GM18870 (cell line): ENCODE measurements at regions not wholly inside any gene's neighbourhood (a gene's known extent, or its start where the extent isn't known, plus 50 kb on each side); places are given as distances from the start of the nearest gene placed in this dataset.
"Not testable (repeated sequence)": the region's sequence is repeated elsewhere in the genome, so short reads cannot be mapped to it uniquely, and the experiment has no call there.

ENCODE experiments used
- ATAC-seq: cut with Tn5 transposase; IDR thresholded peaks from one replicate; pipeline ENCODE4 v1.9.1; 2021; ENCODE audit warnings: moderate library complexity; ENCODE audit not compliant: unreplicated experiment

DNA sequence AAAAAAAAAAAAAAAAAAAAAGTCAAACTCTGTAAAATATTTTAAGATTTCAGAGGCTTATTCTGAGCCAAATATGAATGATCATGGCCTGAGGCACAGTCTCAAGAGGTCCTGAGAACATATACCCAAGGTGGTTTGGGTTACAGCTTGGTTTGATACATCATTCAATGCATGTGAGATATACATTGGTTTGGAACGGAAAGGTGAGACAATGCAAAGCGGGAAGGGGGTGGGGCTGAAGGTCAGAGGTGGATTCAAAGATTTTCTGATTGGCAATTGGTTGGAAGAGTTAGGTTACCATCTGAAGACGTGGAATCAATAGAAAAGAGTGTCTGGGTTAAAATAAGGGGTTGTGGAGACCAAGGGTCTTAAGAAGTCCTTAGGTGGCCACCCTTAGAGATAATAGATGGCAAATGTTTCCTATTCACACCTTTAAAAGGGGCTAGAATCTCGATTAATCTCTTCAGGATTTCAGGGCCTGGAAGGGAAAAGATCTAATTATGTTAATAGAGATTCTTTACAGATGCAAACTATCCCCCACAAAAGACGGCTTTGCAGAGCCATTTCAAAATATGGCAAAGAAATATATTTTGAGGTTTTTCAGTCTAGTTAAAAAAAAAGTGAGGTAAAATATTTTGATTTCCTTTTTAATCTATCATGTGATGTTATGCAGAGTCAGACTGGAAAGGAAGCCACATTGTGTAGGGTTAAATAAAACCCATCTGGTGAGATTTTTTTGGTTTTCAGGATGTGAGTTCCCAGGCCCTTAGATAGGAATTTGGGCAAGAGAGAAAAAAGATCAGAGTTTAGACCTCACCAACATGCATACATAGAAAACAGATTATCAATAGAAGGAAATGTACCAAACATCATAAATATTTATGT, 173.8 kb upstream of the CNOT2 start:
- ATAC-seq, result no peak

DNA sequence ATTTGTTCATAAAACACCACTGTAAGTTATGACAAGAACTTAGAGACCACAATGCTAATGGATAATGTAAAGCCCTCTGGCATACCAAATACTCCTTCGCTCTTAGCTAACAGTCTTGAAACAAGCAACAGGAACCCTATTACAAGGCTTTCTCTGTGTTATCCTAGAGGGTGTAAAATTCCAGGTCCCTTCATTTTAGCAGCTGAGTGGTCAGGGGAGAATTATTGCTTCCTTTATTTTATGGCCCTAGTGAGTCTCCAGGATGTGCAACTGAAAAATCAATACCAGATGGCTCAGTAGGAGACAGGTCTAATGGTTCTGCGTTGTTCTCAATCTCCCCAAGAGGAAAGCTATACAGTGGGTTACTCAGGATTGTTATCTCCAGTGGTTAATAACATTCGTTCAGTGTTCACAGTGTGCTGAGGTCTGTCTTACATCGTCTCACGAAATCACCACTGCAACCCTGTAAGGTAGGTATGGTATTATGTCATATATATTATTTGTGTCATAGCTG, 172.7 kb upstream of the CNOT2 start:
- no peak for ATAC-seq

DNA sequence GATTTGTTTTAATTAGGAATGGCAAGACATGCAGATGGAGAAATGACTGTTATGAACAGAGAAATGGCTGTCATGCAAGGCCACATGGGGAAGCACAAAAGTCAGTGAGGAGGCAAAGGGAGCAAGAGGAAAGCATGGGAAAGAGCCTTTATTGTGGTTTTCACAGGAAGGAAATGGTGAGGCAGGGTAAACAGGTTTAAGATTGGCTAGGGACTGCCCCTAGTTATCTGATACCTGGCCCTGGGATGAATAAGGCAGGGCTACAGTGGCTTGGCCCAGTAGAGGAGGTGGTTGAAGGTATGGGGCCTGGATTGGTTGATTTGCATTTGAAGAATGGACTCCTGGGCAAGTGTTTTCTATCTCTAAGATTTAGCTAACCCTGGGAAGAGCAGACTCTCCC, 168.7 kb upstream of the CNOT2 start:
- ATAC-seq, result no peak

DNA sequence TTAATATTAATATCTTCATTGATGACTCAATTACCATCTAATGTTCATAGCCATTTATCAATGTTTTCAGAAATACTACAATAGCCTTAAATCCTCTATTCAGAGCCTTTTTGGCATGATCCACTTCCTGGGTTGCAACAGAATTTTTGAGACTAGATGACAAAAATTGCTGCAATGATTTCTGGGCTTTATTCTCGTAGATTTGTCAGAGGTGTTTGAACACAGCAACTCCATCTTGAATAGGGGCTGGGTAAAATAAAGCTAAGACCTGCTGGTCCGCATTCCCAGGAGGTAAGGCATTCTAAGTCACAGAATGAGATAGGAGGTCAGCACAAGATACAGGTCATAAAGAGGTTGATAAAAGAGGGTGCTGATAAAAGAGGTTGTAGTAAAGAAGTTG, 165.8 kb upstream of the CNOT2 start:
- no peak for ATAC-seq

DNA sequence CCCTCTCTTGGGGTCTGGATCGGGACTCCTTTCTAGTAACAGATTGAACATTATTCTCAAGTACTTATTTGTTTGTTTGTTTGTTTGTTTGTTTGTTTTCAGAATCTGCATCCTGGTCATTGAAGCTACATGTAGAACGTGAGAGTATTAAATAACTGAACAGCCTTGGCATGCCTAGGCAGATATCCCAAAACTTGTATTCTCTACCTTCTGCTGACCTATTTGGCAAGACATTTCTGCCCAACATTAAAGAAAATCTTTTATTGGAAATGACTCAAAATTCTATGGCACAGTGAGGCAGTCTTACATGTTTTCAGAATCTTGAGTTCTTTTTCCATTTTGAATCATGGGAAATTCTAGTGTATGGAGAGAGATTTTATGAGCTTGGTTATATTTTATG, 165.1 kb upstream of the CNOT2 start:
- ATAC-seq, result no peak

DNA sequence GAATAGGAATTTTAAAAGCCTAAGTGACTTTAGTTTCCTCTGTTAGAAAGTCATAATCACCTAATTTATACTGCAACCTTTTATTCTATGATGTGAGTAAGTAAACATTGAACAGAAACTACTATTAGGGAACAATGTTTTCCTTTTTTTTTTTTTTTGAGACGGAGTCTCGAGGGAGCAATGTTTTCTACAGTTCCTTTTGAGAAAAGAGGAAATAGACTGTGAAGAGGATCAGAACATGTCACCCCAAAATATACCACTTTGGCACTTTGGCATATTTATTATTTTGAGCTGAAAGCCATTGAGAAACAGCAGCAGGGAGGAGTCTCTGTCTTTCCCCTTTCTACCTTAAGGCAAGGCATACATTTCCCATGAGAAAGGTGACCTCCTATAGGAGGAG, 162.7 kb upstream of the CNOT2 start:
- no peak for ATAC-seq

DNA sequence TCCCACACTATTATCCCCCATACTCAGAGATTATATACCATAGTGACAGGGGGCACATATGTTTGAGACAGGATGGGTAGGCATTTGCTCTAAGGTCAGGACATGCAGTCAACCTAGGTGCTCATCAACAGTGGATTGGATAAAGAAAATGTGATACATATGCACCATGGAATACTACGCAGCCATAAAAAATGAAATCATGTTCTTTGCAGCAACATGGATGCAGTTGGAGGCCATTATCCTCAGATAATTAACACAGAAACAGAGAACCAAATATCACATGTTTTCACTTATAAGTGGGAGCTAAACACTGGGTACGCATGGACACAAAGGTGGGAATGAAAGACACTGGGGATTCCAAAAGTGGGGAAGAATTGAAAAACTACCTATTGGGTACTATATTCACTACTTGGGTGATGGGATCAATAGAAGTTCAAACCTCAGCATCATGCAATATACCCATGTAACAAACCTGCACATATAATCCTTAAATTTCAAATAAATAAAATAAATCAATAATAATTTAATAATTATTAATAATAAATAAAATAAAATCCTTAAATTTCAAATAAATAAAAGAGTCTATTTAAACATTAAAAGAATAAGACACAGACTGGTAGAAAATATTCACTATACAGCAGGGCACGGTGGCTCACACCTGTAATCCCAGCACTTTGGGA, 160.1 kb upstream of the CNOT2 start:
- ATAC-seq, result no peak

DNA sequence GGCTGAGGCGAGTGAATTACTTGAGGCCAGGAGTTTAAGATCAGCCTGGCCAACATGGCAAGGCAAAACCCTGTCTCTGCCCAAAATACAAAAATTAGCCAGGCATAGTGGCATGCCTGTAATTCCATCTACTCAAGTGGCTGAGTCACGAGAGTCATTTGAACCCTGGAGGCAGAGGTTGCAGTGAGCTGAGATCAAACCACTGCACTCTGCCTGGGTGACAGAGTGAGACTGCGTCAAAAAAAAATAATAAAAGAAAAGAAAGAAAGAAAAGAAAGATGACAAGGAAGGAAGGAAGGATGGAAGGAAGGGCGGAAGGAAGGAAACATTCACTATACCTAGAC, 159.6 kb upstream of the CNOT2 start:
- no peak for ATAC-seq

DNA sequence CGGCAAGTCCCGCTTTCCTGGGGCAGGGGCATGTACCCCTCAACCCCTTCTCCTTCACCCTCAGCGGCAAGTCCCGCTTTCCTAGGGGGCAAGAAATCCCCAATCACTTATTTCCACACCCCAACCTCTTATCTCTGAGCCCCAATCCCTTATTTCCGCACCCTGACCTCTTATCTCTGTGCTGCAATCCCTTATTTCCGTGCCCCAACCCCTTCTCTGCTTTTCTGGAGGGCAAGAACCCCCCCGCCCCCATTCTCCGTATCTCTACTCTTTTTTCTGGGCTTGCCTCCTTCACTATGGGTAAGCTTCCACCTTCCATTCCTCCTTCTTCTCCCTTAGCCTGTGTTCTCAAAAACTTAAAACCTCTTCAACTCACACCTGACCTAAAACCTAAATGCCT, 156.9 kb upstream of the CNOT2 start:
- not testable (repeated sequence) for ATAC-seq

DNA sequence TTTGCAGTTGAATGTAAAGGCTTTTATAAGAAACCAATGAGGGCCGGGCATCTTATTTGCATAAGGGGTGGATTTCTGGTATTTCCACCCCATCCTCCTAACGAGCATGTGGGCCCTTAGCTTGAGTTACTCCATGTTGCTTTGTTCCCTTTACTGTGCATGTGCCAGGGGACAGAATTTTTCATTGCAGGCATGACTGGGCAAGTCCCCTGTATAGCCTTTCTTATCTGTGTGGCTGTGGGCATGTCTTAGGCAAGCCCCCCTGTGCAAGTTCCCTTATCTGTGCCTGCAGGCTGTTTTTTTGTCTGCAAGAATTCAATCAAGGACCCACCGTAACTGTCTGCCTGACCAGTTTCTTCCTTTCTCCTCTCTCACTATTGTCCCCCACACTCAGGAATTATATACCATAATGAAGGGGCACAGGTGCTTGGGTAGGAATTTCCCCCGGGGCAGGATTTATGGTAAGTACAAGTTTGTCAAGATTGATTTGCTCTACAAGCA, 152.2 kb upstream of the CNOT2 start:
- ATAC-seq, result no peak

DNA sequence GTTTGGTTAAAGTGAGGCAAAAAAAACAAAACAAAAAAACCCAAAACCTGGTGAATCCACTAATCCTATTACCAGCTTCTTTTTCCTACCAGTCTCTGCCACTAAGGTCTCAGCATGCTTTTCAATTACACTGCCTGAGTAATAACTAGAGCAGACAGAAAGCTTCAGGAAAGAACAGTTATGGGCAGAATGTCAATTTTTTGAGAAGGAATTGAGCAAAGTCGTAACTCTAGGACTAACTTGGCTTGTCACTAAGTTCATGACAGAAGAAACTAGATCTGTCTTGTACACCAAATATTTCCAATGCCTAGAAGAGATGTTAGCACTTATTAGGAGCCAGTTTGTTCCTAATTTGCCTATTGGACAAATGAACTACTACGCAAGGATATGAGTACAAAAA, 148.8 kb upstream of the CNOT2 start:
- ATAC-seq, result no peak

DNA sequence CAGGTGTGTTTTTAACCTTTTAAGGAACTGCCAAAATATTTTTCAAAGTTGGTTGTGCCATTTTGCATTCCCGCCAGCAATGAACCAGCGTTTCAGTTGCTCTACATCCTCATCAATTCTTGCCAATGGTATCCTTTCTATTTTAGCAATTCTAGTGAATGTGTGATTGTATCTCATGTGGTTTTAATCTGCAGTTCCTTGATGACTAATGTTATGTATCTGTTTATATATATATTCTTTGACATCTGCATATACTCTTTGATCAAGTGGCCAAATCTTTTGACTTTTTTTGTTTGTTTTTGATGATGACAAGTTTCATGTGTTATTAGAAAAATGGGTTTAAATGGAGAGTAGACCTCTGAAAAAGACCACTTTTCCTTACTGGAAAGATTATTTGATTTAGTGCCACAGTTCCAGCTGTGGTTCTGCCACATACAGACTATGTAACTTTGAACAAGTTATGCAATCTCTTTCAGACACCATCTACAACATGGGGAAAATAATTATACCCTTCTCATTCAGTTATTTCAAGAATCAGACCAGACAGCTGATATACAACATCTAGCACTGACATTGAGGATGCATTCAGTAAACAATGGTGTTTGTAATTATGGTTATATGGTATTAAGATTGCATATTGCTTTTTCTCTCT, 146.3 kb upstream of the CNOT2 start:
- no peak for ATAC-seq

DNA sequence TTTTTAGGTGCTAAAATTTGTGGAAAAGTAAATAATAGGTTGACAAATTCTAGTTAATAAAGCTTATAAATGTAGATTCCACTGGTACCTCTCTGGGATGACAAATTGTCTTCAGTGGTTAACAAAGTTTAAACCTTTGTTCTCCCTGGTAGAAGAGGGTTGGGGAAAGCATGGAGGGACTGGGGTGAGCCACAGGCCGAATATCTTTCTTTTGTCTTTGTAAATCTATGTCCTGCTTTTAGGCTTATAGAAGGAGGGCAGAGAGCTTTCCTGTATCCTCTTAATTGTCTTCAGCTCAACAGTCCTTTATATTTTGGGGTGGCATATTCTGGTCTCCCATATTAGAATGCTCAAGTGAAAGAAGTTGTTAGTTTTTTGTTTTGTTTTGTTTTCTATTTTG, 142.2 kb upstream of the CNOT2 start:
- no peak for ATAC-seq

DNA sequence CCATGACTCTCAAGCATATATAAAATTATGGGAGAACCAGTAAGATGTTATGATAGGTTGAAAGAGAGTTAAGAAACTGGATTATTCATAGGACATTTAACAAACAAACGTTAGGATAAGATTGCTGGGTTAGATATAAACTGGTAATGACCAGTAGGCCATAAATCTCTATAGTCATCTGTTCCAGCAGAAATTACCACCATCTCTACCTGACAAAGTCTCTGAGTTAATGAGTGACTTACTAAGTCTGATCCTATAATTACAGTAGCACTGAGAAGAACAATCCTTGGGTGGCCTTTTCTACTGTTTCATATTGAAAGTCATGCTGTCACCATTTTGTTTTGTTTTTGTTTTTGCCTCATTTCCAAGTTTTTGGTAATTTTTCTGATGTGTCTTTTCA, 136.9 kb upstream of the CNOT2 start:
- no peak for ATAC-seq

DNA sequence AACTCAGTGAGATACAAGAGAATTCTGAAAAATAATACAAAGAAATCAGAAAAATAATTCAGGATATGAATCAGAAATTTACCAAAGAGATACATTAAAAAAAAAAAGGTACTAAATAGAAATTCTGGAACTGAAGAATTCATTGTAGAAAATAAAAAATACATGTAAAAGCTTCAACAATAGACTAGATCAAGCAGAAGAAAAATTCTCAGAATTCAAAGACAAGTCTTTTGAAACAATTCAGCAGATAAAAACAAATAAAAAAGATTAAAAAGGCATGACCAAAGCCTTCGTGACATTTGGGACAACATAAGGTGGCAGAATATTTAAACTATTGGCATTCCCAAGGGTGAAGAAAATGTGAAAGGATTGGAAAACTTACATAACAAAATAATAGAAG, 133.1 kb upstream of the CNOT2 start:
- ATAC-seq, result no peak

DNA sequence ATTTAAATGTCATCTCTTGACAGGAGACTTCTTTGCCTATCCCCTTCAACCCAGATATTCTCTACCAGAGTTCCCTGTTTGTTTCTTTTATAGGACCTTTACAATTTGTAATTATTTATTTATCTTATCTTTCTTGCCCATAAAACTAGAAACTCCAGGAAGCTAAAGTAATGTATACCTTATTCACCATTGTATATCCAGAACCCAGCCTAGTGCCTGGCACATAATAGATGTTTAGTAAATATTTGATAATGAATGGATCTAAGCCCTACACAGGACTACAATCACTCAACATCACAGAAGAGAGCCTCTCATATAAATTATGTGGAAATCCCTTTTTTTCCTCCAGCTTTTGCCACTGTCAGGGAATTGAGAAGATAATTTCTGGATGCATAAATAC, 125.6 kb upstream of the CNOT2 start:
- no peak for ATAC-seq

DNA sequence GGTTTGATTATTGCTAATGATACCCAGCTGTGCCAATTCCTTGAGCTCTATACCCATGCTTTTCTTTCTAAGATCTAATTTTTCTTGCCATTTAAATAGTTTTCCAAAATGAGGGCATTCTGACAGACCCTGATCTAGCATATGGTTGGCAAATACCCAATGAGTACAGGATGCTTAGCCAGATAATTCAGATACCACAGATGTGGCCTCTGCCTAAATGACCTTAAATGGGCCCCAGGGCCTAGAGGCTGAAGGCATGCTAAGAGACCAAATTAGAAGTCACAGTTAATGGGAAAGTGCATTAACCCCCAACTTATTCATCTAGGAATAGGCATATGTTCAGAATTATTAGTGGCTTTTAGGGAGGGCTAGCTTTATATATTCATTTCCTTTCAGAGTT, 122.3 kb upstream of the CNOT2 start:
- no peak for ATAC-seq

DNA sequence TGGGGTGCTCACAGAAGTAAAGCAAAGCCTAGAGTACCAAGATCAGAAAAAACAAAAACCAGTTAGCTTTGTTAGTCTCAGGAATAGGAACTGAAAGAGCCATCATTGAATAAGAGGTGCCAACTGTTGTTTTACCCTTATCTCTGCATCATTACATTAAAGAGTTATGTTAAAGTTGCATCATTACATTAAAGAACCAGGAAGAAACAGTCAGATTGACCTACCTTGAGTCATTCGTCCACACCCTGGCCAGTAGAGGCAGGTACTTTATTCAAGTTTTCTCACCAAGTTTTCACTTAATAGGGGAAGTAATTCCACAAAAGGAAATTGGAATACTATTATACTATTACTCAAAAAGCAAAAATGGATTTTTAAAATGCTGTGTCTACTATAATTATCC, 121.7 kb upstream of the CNOT2 start:
- no peak for ATAC-seq

DNA sequence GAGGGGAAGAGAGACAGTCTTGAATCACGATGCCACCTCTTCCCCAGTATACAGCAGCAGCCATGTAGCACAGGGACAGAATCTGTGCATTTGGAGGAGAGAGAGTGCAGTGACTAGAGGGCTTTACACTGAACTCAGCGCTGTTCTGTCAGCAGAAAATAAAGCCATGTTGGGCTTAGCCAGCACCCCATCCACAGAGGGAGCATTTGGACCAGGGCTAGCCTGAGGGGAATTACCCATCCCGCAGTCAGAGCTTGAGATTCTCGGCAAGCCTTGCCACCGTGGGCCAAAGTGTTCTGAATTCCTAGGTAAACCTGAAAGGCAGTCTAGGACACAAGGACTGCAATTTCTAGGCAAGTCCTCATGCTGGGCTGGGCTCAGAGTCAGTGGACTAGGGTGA, 120.4 kb upstream of the CNOT2 start:
- no peak for ATAC-seq

DNA sequence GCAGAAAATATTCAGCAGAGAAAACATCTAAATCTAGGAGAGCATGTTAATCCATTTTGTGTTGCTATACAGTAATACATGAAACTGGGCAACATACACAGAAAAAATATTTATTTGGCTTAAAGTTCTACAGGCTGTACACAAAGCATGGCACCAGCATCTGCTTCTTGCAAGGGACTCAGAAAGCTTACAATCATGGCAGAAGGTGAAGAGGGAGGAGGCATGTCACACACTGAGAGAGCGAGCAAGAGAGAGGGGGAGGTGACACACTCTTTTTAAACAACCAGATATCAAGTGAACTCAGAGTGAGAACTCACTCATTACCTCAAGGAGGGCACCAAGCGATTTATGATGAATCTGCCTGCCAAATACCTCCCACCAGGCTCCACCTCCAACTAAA, 94.2 kb upstream of the CNOT2 start:
- ATAC-seq, result no peak

DNA sequence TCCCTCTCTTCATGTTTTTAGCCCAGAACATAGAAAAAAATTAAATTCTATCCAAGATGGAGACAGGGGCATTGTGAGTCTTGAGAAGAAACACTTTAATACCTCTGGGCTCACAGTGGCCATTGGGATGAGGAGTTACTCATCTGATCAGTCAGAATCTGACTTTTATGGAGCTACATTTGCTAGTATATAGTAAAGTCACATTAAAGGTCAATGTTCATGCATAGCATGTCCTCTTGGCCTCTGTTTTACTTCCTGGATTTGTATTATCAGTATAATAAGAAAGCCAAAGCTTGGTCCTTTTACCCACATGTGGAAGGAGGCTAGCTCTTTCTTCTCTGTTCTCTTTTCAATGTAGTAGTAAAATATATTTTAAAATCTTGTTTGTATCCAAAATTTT, 93.6 kb upstream of the CNOT2 start:
- no peak for ATAC-seq

DNA sequence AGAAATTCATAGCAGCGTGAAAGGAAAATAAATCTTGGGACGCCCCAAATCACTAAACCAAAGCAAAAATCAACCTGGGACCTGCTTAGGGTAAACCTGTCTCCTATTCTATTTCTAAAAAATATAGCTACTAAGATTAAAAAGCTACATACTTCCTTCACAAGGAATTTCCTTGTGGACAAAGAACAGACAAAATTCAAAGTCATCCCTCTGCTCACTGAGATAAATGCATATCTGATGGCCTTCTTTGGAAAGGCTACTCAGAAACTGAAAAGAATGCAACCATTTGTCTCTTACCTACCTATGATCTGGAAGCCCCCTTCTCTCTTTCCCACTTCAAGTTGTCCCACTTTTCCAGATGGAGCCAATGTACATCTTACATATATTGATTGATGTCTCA, 93.0 kb upstream of the CNOT2 start:
- no peak for ATAC-seq
